ENCODE measurements at regions not wholly inside any gene's neighbourhood (a gene's known extent, or its start where the extent isn't known, plus 50 kb on each side); places are given as distances from the start of the nearest gene placed in this dataset.

DNA sequence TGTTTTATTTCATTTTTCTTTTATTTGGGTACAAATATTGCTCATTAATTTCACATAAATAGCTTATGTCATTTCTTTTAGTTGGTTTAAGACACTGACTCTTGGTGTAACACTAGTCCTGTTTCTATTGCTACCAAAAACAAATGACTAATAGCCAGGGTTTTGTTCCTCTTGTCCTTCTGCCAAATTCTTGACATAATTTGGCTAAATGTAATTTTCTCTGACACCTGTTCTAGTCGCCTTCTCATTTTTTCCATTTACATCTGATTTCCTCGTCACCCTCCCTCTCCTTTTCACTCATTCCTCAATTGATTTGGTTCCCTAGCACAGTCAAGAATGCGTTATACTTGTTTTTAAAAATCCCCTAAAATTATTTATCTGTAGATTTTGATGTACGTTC is 1718.7 kb downstream of the EFNB2 start:
- DNase-seq: no peak

DNA sequence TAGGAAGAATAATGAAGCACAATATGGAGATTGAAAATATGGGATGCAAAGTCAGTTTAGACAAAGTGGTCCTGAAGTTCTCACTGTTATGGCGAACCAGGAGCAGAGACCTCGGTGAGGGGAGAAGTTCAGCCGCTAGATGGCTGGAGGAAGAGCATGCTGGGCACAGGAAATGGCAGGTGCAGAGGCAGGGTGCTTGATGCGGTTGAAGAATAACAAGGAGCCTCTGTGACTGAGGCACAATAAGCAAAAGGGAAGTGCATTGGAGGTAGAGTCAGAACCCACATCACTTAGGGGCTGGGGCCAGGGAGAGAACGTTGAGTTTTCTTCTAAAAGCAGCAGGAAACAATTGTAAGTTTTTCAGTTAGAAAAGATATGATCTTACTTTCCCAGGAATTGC is 1725.2 kb downstream of the EFNB2 start:
- no peak for DNase-seq

DNA sequence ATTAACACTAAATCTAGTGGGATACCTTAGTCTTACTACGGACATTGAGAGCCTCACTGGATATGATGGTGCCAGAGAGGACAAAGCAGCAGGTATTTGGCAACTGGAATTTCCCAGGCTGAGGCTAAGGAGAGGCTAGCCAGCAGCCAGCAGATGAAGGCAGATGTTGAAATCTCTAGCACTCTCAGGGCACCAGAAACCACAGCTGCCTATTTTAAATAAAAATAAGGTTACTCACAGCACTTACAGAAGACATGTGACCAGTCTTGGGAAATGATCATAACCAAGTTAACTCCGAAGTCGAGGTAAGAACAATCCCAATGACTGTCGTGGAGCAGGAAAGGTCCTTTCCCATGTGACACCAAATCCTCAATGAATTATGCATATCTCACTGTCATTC is 1726.0 kb downstream of the EFNB2 start:
- peak; percentile 10 for DNase-seq

- DNase-seq: no peak
Observed at GRCh38 chr13:104805346-104805745, 1730.1 kb downstream of the EFNB2 start.

- DNase-seq: no peak
Observed at GRCh38 chr13:104799152-104799551, 1732.9 kb upstream of the SLC10A2 start.

- no peak for DNase-seq
Observed at GRCh38 chr13:104798486-104798885, 1732.3 kb upstream of the SLC10A2 start.

- DNase-seq: no peak
Observed at GRCh38 chr13:104796581-104796980, 1730.4 kb upstream of the SLC10A2 start.

GRCh38 chr13:104785952-104786351 is 1719.7 kb upstream of the SLC10A2 start:
- DNase-seq: no peak

DNA sequence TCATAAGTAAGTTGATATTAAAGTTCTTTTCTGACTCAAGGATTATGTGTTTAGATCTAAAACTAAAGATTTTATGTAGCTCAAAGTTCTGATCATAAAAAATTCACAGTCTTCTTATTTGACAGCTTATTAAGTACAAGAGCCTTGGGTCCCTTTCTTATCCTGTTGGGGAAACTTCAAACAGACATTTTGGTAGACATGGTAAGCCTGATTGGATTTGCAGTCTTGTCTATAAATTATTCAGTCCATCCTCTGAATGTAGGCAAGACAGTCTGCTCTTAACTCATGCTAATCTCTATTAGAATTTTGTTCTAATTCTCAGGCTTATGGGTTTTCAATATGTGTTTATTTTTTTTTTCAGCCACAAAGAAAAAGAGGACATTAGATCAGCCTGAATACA is 1718.7 kb upstream of the SLC10A2 start:
- DNase-seq: no peak

- DNase-seq: no peak
Observed at GRCh38 chr13:104782741-104783140, 1716.5 kb upstream of the SLC10A2 start.

GRCh38 chr13:104779311-104779993 is 1713.2 kb upstream of the SLC10A2 start:
- peak; percentile 72 for DNase-seq

GRCh38 chr13:104773775-104774174 is 1707.6 kb upstream of the SLC10A2 start:
- peak; percentile 58 for DNase-seq

DNA sequence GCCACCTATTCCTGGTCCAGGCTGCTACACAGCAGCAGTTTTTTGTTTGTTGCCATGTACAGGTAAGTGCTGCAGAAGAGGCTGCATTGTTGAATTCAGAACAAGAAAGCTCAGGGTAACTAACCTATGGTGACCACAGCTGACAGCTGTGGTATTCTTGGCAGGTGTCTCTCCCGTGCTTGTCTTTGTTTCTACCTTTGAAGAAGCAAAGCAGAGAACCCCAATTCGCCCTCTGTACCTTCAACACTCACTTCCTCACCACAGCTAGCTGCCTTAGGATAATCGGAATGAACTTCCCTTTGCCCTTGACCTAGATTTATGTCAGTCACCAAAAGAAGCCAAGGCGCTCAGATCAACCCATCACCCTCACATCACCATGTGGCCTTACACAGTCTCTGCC is 1703.3 kb upstream of the SLC10A2 start:
- no peak for DNase-seq

DNA sequence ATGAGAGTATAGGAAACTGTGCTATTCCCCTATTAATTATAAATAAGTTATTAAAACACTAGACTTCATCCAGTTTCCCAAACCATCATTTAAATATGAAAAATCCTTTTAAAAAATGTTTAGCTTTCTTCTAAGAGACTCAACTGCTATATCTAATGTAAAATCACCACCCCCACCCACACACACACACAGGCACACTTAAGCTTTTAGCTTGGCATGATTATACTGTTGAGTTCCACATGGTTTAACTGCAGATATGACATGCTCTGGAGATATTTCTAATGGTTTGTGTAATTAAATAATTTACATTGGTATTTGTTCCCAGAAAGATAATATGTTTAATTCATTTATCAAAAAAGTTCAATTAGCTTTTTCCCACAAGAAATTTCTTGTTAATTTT is 1700.1 kb upstream of the SLC10A2 start:
- DNase-seq: no peak

GRCh38 chr13:104764600-104764999 is 1698.4 kb upstream of the SLC10A2 start:
- DNase-seq: no peak

GRCh38 chr13:104759069-104759468 is 1692.9 kb upstream of the SLC10A2 start:
- no peak for DNase-seq

GRCh38 chr13:104757712-104758111 is 1691.5 kb upstream of the SLC10A2 start:
- DNase-seq: no peak

DNA sequence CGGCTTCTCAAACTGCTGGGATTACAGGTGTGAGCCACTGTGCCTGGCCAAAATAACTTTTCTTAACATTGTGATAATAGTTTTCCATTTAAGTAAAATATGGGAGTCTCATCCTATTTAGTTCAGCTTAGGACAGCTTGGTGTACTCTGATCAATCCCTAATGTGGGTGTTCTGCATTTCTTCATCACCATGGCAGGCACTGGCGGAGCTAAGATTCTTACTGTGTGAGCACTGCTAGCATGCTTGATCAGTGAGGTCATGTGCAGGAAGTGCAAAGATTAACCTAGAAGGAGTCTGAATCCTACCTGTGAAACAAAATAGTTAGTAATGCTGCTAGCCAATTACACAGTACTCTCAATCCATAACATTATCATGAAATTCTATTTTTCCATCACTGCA is 1684.2 kb upstream of the SLC10A2 start:
- DNase-seq: no peak

DNA sequence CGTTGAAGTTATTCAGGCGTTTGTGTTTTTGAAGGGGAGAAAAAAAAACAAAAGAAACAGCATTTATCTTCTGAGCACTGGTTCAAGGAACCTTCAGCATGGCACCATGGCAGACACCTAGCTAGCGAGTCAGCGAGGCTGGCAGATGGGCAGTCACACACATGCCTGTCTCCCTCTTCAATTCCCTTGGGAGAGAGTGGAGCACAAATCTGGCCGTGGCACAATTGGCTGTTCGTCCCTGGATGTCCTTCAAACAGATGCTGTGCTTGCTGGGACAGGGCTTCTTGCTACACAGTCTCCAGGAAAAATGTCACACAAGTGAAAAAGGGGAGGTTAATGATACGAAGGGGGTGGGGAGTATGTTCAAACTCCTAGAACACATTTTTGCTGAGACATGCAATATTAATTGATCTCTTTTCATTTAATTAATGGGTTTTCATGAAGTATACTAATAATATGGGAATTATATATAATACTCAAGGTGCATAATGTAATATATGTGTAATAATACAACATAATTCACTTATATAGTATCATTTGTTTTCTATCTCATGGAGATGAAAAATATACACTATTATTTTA is 1674.5 kb upstream of the SLC10A2 start:
- no peak for DNase-seq

DNA sequence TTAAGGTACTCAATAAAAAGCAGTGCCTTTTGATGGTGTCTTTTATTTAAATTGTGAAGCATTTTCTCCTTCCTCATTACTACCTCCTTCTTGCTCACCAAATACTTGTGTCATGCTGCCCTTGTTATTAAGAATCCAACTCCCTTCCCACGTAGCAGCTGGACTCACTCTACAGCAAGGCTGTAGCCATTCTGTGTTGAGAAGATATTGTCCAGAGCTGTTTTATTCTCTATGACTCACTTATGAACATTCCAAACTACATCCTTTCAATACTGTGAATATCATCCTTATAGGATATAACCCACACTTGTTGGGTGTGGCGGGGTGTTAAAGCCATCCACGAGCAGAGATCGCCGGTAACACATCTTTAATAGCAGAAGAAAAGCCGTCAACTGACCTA is 1671.5 kb upstream of the SLC10A2 start:
- peak; percentile 23 for DNase-seq

- no peak for DNase-seq
Observed at GRCh38 chr13:104733427-104733826, 1667.2 kb upstream of the SLC10A2 start.

DNA sequence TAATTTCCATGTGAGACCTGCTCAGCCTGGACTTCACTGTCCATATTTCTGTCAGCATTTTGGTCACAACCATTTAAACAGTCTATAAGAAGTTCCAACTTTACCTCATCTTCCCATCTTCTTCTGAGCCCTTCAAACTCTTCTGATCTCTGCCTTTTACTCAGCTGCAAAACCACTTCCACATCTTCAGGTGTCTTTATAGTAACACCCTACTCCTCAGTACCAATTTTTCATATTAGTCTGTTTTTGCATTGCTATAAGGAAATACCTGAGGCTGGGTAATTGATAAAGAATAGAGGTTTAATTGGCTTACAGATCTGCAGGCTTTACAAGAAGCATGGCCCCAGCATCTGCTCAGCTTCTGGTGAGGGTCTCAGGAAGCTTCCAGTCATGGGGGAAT is 1648.9 kb upstream of the SLC10A2 start:
- no peak for DNase-seq

GRCh38 chr13:104705031-104705750 is 1639.0 kb upstream of the SLC10A2 start:
- DNase-seq: no peak

DNA sequence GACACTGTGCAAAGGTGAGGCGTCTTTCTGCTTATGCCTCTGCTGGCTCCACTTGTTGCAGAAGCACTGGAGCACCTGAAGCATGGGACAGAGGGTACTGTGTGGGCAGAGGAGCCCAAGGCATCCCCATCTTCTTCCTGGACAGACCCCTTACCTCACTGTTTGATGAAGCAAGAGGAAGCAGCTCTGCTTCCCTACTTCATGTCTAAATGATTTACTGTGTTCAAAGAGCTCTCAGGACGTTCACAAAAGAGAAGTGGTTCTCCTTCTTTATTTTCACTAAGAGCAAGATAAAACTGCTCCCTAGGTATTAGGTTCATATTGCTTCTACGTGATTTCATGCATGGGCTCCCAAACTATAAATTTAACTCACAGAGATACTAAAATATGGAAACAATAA is 1635.4 kb upstream of the SLC10A2 start:
- no peak for DNase-seq

Measured in fibroblast of skin of abdomen (primary cell).